NCI-H146 (cell line): ENCODE measurements at regions not wholly inside any gene's neighbourhood (a gene's known extent, or its start where the extent isn't known, plus 50 kb on each side); places are given as distances from the start of the nearest gene placed in this dataset.
"Not testable (repeated sequence)": the region's sequence is repeated elsewhere in the genome, so short reads cannot be mapped to it uniquely, and the experiment has no call there.

Experiments
- DNase-seq: peaks from one replicate; lab custom pipeline; 2025; lab: John Stamatoyannopoulos, UW

- DNase-seq = not testable (repeated sequence)
Observed at GRCh38 chr1:147348592-147348991, 106.1 kb downstream of the CHD1L start.

- no peak for DNase-seq
Observed at GRCh38 chr1:147349533-147349932, 107.0 kb downstream of the CHD1L start.

DNA sequence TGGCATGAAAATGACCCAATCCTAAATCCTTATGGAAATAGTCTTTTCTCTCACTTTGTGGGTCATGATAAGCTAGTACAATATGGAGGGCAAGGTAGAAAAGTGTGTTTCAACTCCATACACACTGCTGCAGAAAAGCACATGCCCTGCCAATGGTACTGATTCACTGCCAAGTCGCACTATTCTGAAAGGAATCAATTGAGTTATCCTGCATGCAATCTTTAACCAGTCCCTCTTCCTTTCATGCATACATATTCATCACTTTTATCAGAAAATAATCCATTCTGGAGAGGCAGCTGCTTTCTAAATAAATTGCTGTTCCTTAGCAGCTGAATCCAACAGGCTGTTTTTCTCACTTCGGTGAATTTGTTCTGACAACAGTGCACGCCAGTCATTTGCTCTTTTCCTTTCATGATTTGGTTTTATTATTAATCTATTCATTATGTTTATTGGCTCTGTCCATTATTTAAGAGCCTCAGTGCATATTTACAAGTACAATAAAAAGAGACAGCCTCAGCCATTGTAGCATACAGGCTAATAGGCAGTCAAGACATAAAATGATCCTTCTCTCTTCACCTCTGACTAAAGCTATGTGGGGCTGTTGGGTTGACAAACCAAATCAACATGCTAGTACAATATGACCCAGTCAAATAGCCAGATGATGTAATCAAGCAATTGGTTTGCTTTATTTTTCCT, 108.8 kb downstream of the CHD1L start:
- no peak for DNase-seq

DNA sequence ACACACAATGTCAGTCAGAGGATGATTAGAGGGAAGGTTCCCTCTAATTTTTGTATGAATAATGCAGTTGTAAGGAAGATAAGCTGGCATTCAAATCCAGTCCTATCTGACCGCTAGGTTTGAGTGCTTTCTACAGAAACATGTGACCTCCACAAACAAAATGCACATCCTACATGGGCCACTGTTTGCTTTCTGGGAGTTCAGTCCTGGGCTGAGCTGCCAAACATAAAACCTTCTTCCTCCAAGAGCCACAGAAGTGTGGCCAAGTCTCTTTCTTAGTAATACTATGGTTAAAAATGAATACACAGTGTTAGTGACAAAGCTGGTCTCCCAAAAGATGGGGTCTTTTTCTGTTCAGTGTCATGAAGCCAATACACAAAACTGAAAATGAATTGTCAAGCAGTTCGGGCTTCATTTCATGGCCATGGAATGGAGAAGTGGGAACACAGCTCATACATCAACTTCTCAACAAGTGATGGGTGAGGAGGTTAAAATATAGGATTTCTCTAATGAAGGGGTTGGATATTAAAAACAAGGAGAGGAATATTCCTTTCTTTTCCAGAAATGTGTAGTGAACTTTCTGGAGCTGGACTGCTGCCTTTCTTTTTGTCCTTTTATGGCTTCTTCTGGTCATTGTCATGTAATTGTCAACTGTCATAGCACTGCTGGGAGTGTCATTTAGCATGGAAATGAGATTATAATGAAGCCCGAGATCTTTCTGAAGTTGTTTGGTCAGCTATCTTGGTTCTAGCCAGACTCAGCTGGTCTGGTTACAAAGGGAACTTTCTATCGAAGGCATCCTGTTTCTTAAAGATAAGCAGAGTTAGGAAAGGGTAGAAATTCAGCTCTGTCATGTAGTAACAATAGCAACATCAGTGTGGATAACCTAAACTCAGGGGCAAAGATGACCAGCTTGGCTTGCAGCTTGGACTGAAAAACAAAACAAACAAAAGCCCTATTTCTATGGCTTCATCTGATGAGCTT, 135.1 kb downstream of the CHD1L start:
- DNase-seq = no peak

DNA sequence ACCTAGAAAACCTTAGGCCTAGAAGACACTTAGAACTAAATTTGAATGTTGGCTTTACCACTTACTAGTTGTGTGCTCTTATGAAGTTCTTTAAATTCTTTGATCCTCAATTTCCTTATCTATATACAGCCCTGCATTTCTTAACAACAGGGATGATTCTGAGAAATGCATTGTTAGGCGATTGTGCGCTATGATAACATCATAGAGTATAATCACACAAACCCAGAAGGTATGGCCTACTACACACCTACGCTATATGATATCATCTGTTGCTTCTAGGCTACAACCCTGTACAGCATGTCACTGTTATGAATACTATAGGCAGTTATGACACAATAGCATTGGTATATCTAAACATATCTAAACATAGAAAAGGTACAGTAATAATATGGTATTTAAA, 137.4 kb downstream of the CHD1L start:
- DNase-seq = no peak

DNA sequence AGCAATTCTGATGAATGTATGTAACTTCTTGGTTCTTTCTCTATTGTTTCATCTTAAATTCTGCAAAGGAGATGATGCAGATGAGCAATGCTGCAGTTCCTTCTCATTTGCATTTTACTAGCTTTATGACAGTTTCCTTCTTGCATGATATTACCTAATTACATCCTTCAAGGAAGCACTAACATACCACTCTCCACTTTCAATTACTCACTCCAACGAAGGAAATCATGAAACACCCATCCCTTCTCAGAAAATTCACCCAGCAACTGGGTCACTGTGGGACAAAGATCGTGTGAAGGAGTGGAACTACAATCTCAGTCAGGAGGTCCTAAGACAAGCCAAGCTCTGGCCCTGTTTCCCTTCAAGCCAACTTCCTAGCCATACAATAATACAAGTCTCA, 142.3 kb downstream of the CHD1L start:
- no peak for DNase-seq

GRCh38 chr1:147388969-147389368, 146.5 kb downstream of the CHD1L start:
- DNase-seq = no peak

GRCh38 chr1:147389532-147390184, 147.2 kb downstream of the CHD1L start:
- DNase-seq = peak; percentile 37

GRCh38 chr1:147390185-147390542, 147.7 kb downstream of the CHD1L start:
- DNase-seq = no peak

GRCh38 chr1:147391114-147391513, 148.6 kb downstream of the CHD1L start:
- DNase-seq = no peak

DNA sequence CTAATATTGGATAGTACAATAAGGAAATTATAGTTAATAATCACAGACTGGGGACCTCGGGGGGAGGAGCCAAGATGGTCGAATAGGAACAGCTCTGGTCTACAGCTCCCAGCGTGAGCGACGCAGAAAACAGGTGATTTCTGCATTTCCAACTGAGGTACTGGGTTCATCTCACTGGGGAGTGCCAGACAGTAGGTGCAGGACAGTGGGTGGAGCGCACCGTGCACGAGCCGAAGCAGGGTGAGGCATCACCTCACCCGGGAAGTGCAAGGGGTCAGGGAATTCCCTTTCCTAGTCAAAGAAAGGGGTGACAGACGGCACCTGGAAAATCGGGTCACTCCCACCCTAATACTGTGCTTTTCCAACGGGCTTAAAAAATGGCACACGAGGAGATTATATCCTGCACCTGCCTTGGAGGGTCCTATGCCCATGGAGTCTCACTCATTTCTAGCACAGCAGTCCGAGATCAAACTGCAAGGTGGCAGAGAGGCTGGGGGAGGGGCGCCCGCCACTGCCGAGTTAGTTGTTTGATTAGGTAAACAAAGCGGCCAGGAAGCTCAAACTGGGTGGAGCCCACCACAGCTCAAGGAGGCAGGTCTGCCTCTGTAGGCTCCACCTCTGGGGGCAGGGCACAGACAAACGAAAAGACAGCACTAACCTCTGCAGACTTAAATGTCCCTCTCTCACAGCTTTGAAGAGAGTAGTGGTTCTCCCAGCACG, 138.8 kb upstream of the BCL9 start:
- not testable (repeated sequence) for DNase-seq

- not testable (repeated sequence) for DNase-seq
Observed at GRCh38 chr1:147404344-147404743, 137.0 kb upstream of the BCL9 start.

DNA sequence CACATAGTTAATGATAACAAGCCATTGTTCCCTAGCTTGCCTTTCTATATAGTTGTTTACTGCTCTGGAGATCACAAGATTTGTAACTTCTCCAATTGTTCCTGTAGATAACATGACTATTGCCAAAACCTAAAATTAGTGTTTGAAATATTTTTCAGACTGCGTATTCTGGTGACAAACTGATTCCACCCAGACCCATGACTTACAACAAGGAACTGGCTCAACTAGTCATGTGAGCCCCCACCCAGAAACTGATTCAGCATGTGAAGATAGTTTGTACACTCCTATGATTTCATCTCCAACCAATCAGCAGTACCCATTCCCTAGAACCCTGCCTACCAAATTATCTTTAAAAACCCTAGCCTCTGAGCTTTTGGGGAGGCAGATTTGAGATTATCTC, 131.4 kb upstream of the BCL9 start:
- DNase-seq = no peak

DNA sequence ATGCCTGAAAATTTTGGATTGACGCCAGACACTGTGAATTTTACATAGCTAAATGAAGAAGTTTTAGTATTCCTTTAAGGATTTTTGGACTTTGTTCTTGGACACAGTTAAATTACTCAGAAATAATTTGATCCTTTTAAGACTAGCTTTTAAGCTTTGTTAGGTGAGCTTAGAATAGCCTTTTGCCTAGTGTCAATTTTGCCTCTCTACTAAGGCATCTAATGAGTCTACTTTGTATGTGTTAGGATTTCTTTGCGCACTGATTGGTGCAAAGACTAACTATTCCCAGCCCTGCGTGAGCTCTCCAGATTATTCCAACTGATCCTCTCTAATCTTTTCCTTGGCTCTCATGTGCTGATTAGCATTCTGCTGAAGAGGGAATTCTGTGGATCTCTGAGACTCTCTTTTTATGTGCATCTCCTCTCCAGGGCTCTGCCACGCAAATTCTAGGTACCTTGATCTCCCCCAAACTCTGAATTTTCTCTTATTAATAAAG, 128.1 kb upstream of the BCL9 start:
- no peak for DNase-seq

GRCh38 chr1:147414505-147415163, 126.7 kb upstream of the BCL9 start:
- DNase-seq = no peak

DNA sequence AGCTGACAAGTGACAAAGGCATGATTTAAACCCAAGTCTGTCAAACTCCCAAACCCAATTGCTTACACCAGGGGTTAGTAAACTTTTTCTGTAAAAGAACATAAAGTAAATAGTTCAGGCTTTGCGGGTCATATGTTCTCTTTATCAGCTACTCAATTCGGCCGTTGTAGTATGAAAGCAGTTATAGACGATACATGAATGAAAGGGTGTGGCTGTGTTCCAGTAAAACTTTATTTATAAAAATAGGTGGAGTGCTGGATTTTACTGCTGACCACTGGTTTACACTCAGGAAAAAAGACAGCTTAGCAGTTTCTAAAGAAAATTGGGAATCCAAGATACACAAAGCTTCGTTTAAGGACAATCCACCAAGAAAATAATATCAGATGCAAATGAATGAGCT, 124.3 kb upstream of the BCL9 start:
- no peak for DNase-seq

DNA sequence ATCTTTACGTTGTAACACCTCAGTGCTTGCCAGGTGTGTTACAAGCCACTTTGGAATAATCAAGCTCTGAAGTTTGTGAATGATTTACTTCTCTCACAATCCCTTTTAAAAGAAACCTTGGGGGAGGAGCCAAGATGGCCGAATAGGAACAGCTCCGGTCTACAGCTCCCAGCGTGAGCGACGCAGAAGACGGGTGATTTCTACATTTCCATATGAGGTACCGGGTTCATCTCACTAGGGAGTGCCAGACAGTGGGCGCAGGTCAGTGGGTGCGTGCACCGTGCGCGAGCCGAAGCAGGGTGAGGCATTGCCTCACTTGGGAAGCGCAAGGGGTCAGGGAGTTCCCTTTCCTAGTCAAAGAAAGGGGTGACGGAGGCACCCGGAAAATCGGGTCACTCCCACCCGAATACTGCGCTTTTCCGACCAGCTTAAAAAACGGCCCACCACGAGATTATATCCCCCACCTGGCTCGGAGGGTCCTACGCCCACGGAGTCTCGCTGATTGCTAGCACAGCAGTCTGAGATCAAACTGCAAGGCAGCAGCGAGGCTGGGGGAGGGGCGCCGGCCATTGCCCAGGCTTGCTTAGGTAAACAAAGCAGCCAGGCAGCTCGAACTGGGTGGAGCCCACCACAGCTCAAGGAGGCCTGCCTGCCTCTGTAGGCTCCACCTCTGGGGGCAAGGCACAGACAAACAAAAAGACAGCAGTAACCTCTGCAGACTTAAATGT, 118.0 kb upstream of the BCL9 start:
- not testable (repeated sequence) for DNase-seq

DNA sequence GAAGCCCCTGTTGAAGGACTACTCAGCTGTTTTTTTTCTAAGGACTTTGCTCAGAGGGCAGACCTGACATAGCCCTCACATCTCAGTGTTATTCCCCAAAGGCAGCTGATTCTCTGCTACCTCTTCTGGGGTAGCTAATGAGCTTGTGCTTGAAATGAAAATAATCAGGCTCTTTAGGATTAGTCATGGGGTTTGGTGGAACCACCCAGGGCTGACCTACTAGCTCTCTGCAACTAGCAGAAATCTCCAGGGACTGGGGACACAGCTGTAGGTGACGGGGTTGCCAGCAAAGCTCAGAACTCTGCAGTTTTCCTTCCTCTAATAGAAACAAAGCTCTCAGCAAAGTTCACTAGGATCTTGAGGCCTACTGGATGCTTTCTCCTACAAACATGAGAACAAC, 106.4 kb upstream of the BCL9 start:
- no peak for DNase-seq

GRCh38 chr1:147444381-147444780, 96.9 kb upstream of the BCL9 start:
- no peak for DNase-seq

- no peak for DNase-seq
Observed at GRCh38 chr1:147451628-147452027, 89.7 kb upstream of the BCL9 start.

- DNase-seq = no peak
Observed at GRCh38 chr1:147452809-147453208, 88.5 kb upstream of the BCL9 start.
